ENCODE measurements at regions not wholly inside any gene's neighbourhood (a gene's known extent, or its start where the extent isn't known, plus 50 kb on each side); places are given as distances from the start of the nearest gene placed in this dataset.

- DNase-seq (ENCODE audit: low read depth in 1 of 2, low spot score in 1 of 2) = no peak
- TF ChIP-seq SPI1 (IDR thresholded peaks at IDR 0.05; ENCODE audit: borderline replicate concordance, low read depth) = no peak
- TF ChIP-seq GABPA (IDR thresholded peaks at IDR 0.05; ENCODE audit: low read depth) = no peak
- TF ChIP-seq REST (IDR thresholded peaks at IDR 0.05; ENCODE audit: insufficient replicate concordance, low read depth) = no peak
- no peak for TF ChIP-seq POLR2AphosphoS5 (IDR thresholded peaks at IDR 0.05; ENCODE audit: low read depth)
- TF ChIP-seq CTCF (IDR thresholded peaks at IDR 0.05; ENCODE audit: insufficient read depth, low read length) = no peak
- Histone ChIP-seq H3K27ac (replicated peaks) (no peak overlapping the region), H3K27me3 (ENCODE audit: insufficient read depth, poor library complexity, severe bottlenecking) (no peaks in the 10 kb centered on the region), H3K4me3 (replicated peaks; ENCODE audit: insufficient read depth, low read length) (no peak overlapping the region)
These were observed 126.6 kb upstream of the PRKD1 start for GRCh38 chr14:30054201-30054600.

DNA sequence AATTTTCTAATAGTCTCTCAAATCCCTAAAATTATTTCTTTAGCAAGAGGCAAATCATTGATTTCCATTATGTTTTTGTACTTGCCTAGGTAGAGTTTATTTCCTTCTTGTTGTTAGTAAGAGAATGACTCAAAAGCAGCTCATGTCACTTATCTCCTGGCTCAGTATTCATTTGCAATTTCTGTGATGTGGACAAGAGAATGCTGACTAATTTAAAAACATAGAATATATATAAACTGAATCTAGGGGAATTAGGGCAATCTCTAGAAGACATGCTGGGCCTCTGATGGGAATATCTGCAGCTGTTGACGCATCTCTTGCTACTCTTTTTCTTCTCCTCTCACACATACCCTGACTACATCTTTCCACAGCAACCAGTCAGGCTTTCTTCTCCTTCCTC is 130.8 kb upstream of the PRKD1 start:
- DNase-seq (ENCODE audit: low read depth in 1 of 2, low spot score in 1 of 2) = no peak
- TF ChIP-seq GABPA (IDR thresholded peaks at IDR 0.05; ENCODE audit: low read depth) (no peak), CTCF (IDR thresholded peaks at IDR 0.05; ENCODE audit: insufficient read depth, low read length) (no peak), REST (IDR thresholded peaks at IDR 0.05; ENCODE audit: insufficient replicate concordance, low read depth) (no peak), POLR2AphosphoS5 (IDR thresholded peaks at IDR 0.05; ENCODE audit: low read depth) (no peak), SPI1 (IDR thresholded peaks at IDR 0.05; ENCODE audit: borderline replicate concordance, low read depth) (no peak)
- no peak overlapping the region for H3K27ac ChIP-seq (replicated peaks)

DNA sequence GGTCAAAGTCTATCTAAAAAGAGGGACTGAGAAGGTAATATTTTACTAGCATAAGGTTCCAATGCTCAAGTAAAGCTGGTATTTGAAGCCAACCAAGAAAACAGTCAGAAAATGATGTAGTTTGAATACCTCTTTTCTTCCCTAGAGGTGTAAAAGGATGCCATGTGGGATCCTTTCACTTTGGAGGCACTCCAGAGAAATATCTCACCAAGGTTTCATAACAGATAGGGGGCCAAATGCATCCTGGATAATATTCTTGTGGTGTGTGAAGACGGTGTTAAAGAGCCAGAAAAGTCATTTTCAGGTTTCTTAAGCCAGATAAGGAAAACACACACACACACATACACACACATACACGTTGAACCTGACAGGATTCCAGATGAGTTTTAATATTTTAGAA is 136.1 kb upstream of the PRKD1 start:
- DNase-seq (ENCODE audit: low read depth in 1 of 2, low spot score in 1 of 2) = no peak
- no peak overlapping the region for H3K4me3 ChIP-seq (replicated peaks; ENCODE audit: insufficient read depth, low read length)
- no peak for TF ChIP-seq GABPA (IDR thresholded peaks at IDR 0.05; ENCODE audit: low read depth)
- no peak for TF ChIP-seq SPI1 (IDR thresholded peaks at IDR 0.05; ENCODE audit: borderline replicate concordance, low read depth)
- no peak for TF ChIP-seq REST (IDR thresholded peaks at IDR 0.05; ENCODE audit: insufficient replicate concordance, low read depth)
- TF ChIP-seq CTCF (IDR thresholded peaks at IDR 0.05; ENCODE audit: insufficient read depth, low read length) = no peak
- no peak for TF ChIP-seq POLR2AphosphoS5 (IDR thresholded peaks at IDR 0.05; ENCODE audit: low read depth)
- H3K27me3 ChIP-seq (ENCODE audit: insufficient read depth, poor library complexity, severe bottlenecking) = no peaks in the 10 kb centered on the region
- H3K27ac ChIP-seq (replicated peaks) = no peak overlapping the region

More for the DNA sequence above, 130.8 kb upstream of the PRKD1 start:
- Histone ChIP-seq H3K4me3 (replicated peaks; ENCODE audit: insufficient read depth, low read length) (no peak overlapping the region), H3K27me3 (ENCODE audit: insufficient read depth, poor library complexity, severe bottlenecking) (no peaks in the 10 kb centered on the region)

Data from HL-60 (cell line).